ENCODE measurements at regions not wholly inside any gene's neighbourhood (a gene's known extent, or its start where the extent isn't known, plus 50 kb on each side); places are given as distances from the start of the nearest gene placed in this dataset.

DNA sequence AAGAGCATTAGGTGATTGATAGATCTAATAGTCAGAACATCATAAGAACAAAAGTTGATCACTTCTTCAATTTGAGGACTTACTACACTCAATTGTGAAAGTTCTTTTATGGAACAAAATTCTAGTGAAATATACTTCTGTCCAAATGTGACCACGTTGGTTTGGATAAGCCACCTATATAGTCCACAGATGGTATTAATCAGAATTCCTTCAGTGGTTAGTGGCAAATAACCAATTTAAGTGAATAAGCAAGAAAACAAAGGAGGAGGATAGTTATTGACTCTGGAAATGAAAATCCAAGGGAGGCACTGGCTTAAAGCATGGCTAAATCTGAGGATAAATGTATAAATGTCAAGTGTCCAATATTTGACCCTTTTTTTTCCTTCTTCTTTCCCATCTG, 268.5 kb upstream of the MARCKS start:
- TF ChIP-seq, protein P1, sequence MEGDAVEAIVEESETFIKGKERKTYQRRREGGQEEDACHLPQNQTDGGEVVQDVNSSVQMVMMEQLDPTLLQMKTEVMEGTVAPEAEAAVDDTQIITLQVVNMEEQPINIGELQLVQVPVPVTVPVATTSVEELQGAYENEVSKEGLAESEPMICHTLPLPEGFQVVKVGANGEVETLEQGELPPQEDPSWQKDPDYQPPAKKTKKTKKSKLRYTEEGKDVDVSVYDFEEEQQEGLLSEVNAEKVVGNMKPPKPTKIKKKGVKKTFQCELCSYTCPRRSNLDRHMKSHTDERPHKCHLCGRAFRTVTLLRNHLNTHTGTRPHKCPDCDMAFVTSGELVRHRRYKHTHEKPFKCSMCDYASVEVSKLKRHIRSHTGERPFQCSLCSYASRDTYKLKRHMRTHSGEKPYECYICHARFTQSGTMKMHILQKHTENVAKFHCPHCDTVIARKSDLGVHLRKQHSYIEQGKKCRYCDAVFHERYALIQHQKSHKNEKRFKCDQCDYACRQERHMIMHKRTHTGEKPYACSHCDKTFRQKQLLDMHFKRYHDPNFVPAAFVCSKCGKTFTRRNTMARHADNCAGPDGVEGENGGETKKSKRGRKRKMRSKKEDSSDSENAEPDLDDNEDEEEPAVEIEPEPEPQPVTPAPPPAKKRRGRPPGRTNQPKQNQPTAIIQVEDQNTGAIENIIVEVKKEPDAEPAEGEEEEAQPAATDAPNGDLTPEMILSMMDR (conservative IDR thresholded peaks at IDR 0.05) = no peak
- TF ChIP-seq ZFX (IDR thresholded peaks at IDR 0.05) = no peak
- no peak overlapping the region for H3K27ac ChIP-seq

DNA sequence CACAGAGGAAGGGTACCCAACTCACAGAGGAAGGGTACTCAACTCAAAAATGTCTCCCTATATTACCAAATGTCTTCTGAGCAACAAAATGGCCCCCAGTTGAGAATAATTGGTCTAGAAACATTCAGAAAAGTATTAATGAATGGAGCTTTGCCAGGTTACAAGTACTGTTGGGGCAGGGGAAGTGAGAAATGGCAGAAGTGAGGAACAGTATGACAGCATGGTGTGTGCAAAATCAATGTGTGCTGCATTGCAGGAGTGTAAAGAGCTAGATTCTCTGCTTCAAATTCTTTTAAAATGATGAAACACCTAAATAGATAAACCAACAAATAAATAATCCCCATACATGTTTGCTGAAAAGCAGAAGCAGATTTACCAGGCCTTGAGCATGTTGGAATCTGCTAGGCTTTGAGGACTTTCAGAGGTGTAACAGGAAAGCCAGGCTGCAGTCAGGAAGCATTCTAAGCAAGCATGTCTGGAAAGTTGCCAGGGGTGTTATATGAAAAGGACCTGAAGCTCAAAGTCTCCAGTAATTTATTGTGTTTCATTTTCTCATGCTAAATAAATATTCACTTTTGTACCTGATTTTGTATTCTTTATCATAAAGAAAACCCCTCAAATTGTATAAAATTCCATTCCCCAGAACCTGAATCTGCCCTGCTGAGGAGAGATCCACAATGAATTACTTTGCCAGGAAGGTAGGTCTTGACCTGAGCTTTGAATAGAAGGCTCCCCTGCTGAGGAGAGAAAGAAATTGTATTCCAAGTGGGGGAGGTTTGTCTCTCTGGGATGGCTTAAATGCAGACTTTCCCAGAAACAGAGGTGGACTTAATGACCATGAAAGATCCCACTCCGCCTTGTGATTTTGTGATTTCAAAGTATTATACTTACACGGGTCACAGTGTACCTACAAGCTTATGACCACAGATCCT, 265.0 kb upstream of the MARCKS start:
- H3K27ac ChIP-seq = no peak overlapping the region

DNA sequence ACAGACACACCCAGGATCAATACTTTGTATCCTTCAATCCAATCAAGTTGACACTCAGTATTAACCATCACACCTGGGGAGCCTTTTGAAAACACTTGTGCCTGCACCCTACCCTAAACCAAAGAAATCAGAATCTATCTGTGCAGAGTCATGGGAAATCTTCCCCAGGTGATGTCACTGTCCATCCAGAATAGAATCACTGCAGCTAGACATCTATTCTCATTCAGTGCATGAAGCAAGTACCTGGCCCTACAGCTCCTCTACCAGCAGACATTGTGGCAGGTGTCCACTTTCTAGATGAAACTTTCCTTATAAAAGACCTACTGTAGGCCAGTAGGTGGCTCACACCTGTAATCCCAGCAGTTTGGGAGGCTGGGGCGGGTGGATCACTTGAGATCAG, 262.4 kb upstream of the MARCKS start:
- H3K27ac ChIP-seq = no peak overlapping the region
- TF ChIP-seq ZFX (IDR thresholded peaks at IDR 0.05) = no peak
- TF ChIP-seq, protein P1 (conservative IDR thresholded peaks at IDR 0.05) = no peak

More for the DNA sequence above, 265.0 kb upstream of the MARCKS start:
- TF ChIP-seq, protein P1 (conservative IDR thresholded peaks at IDR 0.05) = no peak

DNA sequence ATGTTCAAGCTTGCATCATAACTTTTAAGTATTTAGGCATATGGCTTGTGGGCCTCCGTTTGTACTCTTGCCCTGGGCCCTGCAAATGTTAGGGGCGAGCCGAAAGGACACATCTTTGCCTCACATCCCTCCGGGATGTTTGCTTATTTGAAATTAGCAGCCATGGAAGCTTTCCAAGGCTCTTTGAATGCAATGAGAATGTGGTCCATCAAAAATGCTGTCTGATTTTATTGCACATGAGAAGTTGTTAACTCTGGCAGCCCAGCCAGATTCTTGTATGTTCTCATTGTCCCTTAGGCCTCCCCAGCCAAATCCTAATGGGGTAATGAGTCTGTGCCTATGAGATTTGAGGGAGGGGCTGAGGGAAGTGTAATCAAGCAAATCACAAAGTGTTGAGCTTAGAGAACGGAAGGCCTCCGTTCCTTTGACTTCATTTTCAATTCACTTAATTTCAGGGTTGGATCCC, 261.2 kb upstream of the MARCKS start:
- TF ChIP-seq, protein P1 (conservative IDR thresholded peaks at IDR 0.05) = no peak
- TF ChIP-seq ZFX (IDR thresholded peaks at IDR 0.05) = no peak
- H3K27ac ChIP-seq = no peak overlapping the region

DNA sequence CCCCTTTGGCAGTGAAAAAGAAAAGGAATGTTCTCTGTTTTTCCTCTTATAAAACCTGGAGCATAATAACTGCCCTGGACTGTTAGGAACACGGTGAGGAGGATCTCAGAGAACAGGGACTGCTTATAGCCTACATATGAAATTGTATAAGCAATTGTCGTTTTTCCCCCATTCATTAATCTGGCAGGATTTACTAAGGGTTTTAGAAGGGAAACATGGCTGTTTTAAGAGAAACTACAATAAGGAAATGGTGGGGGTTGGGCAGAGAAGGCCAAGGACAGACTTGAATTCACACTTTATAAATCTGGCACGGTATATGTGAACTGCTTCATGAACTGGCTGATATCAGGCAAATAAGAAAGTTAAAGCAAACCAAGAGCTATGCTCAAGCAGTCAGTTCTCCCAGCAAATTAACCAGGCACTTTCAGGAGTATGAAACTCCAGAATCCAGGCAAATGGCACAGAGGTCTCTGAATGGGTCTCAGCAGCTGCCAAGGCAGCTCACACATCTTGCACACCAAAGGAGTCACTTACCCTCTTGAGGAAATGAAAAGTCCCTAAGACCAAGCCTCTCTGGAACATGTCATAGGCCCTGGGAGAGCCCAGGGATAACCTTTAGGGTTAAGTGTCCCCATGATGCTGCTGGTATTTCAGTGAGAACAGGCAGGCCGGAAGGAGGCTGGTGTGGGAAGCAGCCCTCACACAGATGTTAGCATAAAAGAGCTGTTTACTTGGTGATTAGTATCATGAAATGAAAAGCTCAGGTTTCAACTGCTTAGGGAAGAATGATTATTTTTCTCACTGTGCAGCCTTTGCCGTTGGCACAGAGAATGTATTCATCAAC, 260.5 kb upstream of the MARCKS start:
- TF ChIP-seq, protein P1 (conservative IDR thresholded peaks at IDR 0.05) = no peak
- TF ChIP-seq ZFX (IDR thresholded peaks at IDR 0.05) = no peak
- no peak overlapping the region for H3K27ac ChIP-seq

DNA sequence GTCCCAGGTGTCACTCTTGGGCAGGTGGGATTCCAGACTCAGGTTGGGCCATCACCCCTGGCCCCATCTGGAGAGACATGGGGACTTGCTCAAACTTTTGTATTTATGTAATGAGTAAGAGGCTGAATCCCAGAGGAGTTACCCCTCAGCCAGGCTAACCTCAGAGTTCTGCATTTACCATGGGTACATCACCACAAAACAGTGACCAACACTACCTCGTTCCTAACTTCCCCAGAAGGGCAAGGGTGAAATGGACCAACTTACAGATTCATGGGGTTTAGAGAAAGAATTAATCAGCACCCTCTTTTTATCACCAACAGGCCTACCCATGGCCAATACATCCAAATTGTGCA, 259.9 kb upstream of the MARCKS start:
- no peak for TF ChIP-seq ZFX (IDR thresholded peaks at IDR 0.05)
- TF ChIP-seq, protein P1 (conservative IDR thresholded peaks at IDR 0.05) = no peak
- no peak overlapping the region for H3K27ac ChIP-seq

DNA sequence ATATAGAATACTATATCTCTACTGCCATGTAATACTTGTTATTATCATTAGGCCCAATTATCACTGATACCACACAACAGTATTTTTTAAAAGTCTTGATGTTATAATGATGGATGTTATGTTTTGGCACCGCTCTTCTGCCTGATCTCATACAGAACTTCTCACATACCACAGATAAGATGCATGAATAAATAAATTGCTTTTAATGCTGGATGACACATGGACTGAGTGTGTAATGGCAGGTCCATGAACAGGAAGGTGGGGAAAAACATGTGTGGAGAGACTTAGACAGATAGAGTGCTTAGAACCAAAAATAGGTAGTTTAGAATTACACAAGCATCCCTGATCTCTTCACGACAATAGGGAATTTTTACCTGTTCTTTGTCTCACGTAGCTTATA, 258.4 kb upstream of the MARCKS start:
- no peak for TF ChIP-seq ZFX (IDR thresholded peaks at IDR 0.05)
- TF ChIP-seq, protein P1 (conservative IDR thresholded peaks at IDR 0.05) = no peak

More for the DNA sequence above, 258.4 kb upstream of the MARCKS start:
- no peak overlapping the region for H3K27ac ChIP-seq

All from C4-2B (cell line).